Spleen (tissue), 11 donors: ENCODE measurements at regions not wholly inside any gene's neighbourhood (a gene's known extent, or its start where the extent isn't known, plus 50 kb on each side); places are given as distances from the start of the nearest gene placed in this dataset.

Source experiments
- DNase-seq: peaks from one replicate; pipeline ENCODE4 v3.0.0-alpha.2; 2020
- H3K27ac ChIP-seq, 8 donors: fragments of 200-600 bp; sonication (generic) in 7 of 8; 1 replicate in 4 of 8; 2 replicates in 4 of 8; pipeline versions ENCODE4 v1.5.0 to v1.8.0; 2016 to 2021; ENCODE audit warnings: inconsistent platforms in 4 of 8, mild to moderate bottlenecking in 4 of 8, moderate library complexity in 1 of 8
- H3K27me3 ChIP-seq, 7 donors: fragments of 200-600 bp; sonication (generic) in 6 of 7; replicated peaks in 1 of 7; 1 replicate in 4 of 7; 2 replicates in 3 of 7; pipeline versions ENCODE4 v1.5.0 to v1.8.0; 2016 to 2021; ENCODE audit warnings: inconsistent platforms in 3 of 7, mild to moderate bottlenecking in 1 of 7
- H3K36me3 ChIP-seq, 6 donors: fragments of 200-600 bp; sonication (generic) in 5 of 6; 1 replicate in 4 of 6; 2 replicates in 2 of 6; pipeline versions ENCODE4 v1.5.0 to v1.8.0; 2016 to 2021; ENCODE audit warnings: inconsistent platforms in 2 of 6
- H3K4me1 ChIP-seq, 6 donors: fragments of 200-600 bp; sonication (generic) in 5 of 6; 1 replicate in 3 of 6; 2 replicates in 3 of 6; pipeline versions ENCODE4 v1.5.0 to v1.8.0; 2016 to 2021; ENCODE audit warnings: inconsistent platforms in 3 of 6
- H3K4me3 ChIP-seq, 8 donors: fragments of 200-600 bp; sonication (generic) in 7 of 8; 1 replicate in 4 of 8; 2 replicates in 4 of 8; pipeline versions ENCODE4 v1.5.0 to v1.8.0; 2016 to 2021; ENCODE audit warnings: inconsistent platforms in 4 of 8, mild to moderate bottlenecking in 4 of 8, moderate library complexity in 2 of 8
- H3K9me3 ChIP-seq, 8 donors: fragments of 200-600 bp; sonication (generic) in 7 of 8; 1 replicate in 4 of 8; 2 replicates in 4 of 8; pipeline versions ENCODE4 v1.5.0 to v1.8.0; 2016 to 2021; ENCODE audit warnings: inconsistent platforms in 4 of 8
- CTCF ChIP-seq, 11 experiments: fragments of 200-600 bp in 7 of 11; fragments of 450-650 bp in 4 of 11; sonication (generic) in 4 of 11; IDR thresholded peaks in 8 of 11; conservative IDR thresholded peaks in 3 of 11; 1 replicate in 7 of 11; 2 replicates in 4 of 11; pipeline versions ENCODE4 v1.4.0 to v1.8.0; 2016 to 2021; ENCODE audit warnings: antibody characterized with exemption in 11 of 11, inconsistent platforms in 4 of 11, mild to moderate bottlenecking in 1 of 11
- POLR2A ChIP-seq, 3 donors: fragments of 450-650 bp; IDR thresholded peaks; one replicate each; pipeline ENCODE4 v1.5.1; 2017; ENCODE audit warnings: antibody characterized with exemption in 3 of 3, mild to moderate bottlenecking in 1 of 3
- POLR2AphosphoS5 ChIP-seq, 3 donors: sonication (generic); formaldehyde crosslinking; IDR thresholded peaks; one replicate each; pipeline ENCODE4 v1.5.1; 2017; ENCODE audit warnings: antibody characterized with exemption in 3 of 3
- WGBS, 5 donors: extraction: QIAGEN DNeasy Blood & Tissue Kit in 3 of 5; methylation state at CpG; one replicate each; pipeline versions ENCODE4 v1.1.5 to v1.1.7; 2013 to 2018; 5-methylcytosine and 5-hydroxymethylcytosine counted together
- intact Hi-C: fragments of 100-400 bp; cut with DNase I; formaldehyde crosslinking; loops from one replicate; pipeline ENCODE4 v1.15.0; 2023; ENCODE audit warnings: low total_unique reads
- donor health status: healthy with polysubstance abuse.
- donor health status: DM: no; HTN: no; CAD: no; lungs with moderate emphysema.
- donor health status: DM: no; HTN: no; CAD: no.
- donor health status: Bipolar disorder and iron deficiency.
- donor health status: healthy.
- donor health status: DM: no; HTN: no; CAD: no.
- donor health status: DM: yes; HTN: yes; CAD: no.

GRCh38 chr4:160869899-160870298, 1293.9 kb downstream of the FSTL5 start:
- intact Hi-C loops = no loop called here
- H3K27me3 ChIP-seq = no peaks in the 10 kb centered on the region
- no peaks in the 10 kb centered on the region for H3K4me1 ChIP-seq
- TF ChIP-seq CTCF (IDR thresholded peaks at IDR 0.05 in 8 of 11, conservative IDR thresholded peaks at IDR 0.05 in 3 of 11) = no peak
- TF ChIP-seq POLR2AphosphoS5 (IDR thresholded peaks at IDR 0.05) = no peak
- TF ChIP-seq POLR2A (IDR thresholded peaks at IDR 0.05) = no peak
- H3K27ac ChIP-seq = no peak overlapping the region
- H3K4me3 ChIP-seq = no peak overlapping the region
- no peak for DNase-seq
- H3K9me3 ChIP-seq = peaks cover 0 to 4% (median 0%) of the 10 kb centered on the region in 8 donors
- no peaks in the 10 kb centered on the region for H3K36me3 ChIP-seq

- intact Hi-C loops = no loop called here
- Histone ChIP-seq H3K4me3 (no peak overlapping the region), H3K9me3 (peaks cover 0 to 4% (median 0%) of the 10 kb centered on the region in 8 donors), H3K4me1 (no peaks in the 10 kb centered on the region), H3K36me3 (no peaks in the 10 kb centered on the region), H3K27me3 (no peaks in the 10 kb centered on the region), H3K27ac (no peak overlapping the region)
- TF ChIP-seq CTCF (IDR thresholded peaks at IDR 0.05 in 8 of 11, conservative IDR thresholded peaks at IDR 0.05 in 3 of 11) (no peak), POLR2A (IDR thresholded peaks at IDR 0.05) (no peak), POLR2AphosphoS5 (IDR thresholded peaks at IDR 0.05) (no peak)
- no peak for DNase-seq
These were observed 1291.3 kb downstream of the FSTL5 start for GRCh38 chr4:160872491-160872890.

GRCh38 chr4:160877087-160877790, 1286.6 kb downstream of the FSTL5 start:
- 75 to 85% (median 78%) methylated on average over 9 of the region's 9 CpGs for WGBS, 5 donors
- Histone ChIP-seq H3K27me3 (no peaks in the 10 kb centered on the region), H3K4me1 (no peaks in the 10 kb centered on the region), H3K9me3 (peaks cover 0 to 8% (median 0%) of the 10 kb centered on the region in 8 donors), H3K27ac (no peak overlapping the region), H3K4me3 (no peak overlapping the region), H3K36me3 (no peaks in the 10 kb centered on the region)
- intact Hi-C loops = no loop called here
- TF ChIP-seq POLR2AphosphoS5 (IDR thresholded peaks at IDR 0.05) (no peak), CTCF (IDR thresholded peaks at IDR 0.05 in 8 of 11, conservative IDR thresholded peaks at IDR 0.05 in 3 of 11) (no peak), POLR2A (IDR thresholded peaks at IDR 0.05) (no peak)
- no peak for DNase-seq

- no peaks in the 10 kb centered on the region for H3K27me3 ChIP-seq
- WGBS, 5 donors = 67 to 78% (median 73%) methylated on average over 5 of the region's 5 CpGs
- no peaks in the 10 kb centered on the region for H3K36me3 ChIP-seq
- DNase-seq = no peak
- no peaks in the 10 kb centered on the region for H3K4me1 ChIP-seq
- no peak overlapping the region for H3K4me3 ChIP-seq
- intact Hi-C loops = no loop called here
- no peak overlapping the region for H3K27ac ChIP-seq
- peaks cover 0 to 8% (median 0%) of the 10 kb centered on the region in 8 donors for H3K9me3 ChIP-seq
- TF ChIP-seq POLR2AphosphoS5 (IDR thresholded peaks at IDR 0.05) (no peak), CTCF (IDR thresholded peaks at IDR 0.05 in 8 of 11, conservative IDR thresholded peaks at IDR 0.05 in 3 of 11) (no peak), POLR2A (IDR thresholded peaks at IDR 0.05) (no peak)
These were observed 1283.6 kb downstream of the FSTL5 start for GRCh38 chr4:160880180-160880579.
